ENCODE measurements at regions not wholly inside any gene's neighbourhood (a gene's known extent, or its start where the extent isn't known, plus 50 kb on each side); places are given as distances from the start of the nearest gene placed in this dataset.

GRCh38 chr11:119975561-119976152 is 162.3 kb downstream of the TRIM29 start (continued):
- TF ChIP-seq PRDM15 (CRISPR knock-in tag; IDR thresholded peaks at IDR 0.05) (no peak), ZNF622 (IDR thresholded peaks at IDR 0.05) (no peak), EGR1 (IDR thresholded peaks at IDR 0.05; ENCODE audit: borderline replicate concordance in 1 of 2, low read depth in 2 of 2, low read length in 2 of 2) (no peak), KLF5 (IDR thresholded peaks at IDR 0.05; ENCODE audit: partially characterized antibody) (no peak), HDAC2 (IDR thresholded peaks at IDR 0.05) (no peak), MTA2 (IDR thresholded peaks at IDR 0.05; ENCODE audit: low read depth) (no peak), PML (IDR thresholded peaks at IDR 0.05; ENCODE audit: low read length) (no peak), EP300 (IDR thresholded peaks at IDR 0.05; ENCODE audit: borderline replicate concordance in 1 of 2, control insufficient read depth in 1 of 2, low read depth in 2 of 2, low read length in 2 of 2) (no peak)

- in situ Hi-C loops (cut with MboI) (no loop called here), intact Hi-C loops (cut with micrococcal nuclease; ENCODE audit: unreplicated experiment) (no loop called here)
- H3K9me3 ChIP-seq (replicated peaks; ENCODE audit: control insufficient read depth, insufficient read depth, low read length) = no peaks in the 10 kb centered on the region
- CTCF ChIA-PET = no interaction called here
- no peak for TF ChIP-seq PML (IDR thresholded peaks at IDR 0.05; ENCODE audit: low read length)
- no peak for TF ChIP-seq ETV6 (conservative IDR thresholded peaks at IDR 0.05 in 1 of 2, IDR thresholded peaks at IDR 0.05 in 1 of 2; ENCODE audit: borderline replicate concordance in 1 of 2, low read depth in 1 of 2)
- no peak for TF ChIP-seq IKZF2 (IDR thresholded peaks at IDR 0.05)
- TF ChIP-seq LARP7 (IDR thresholded peaks at IDR 0.05) = no peak
- no peak for TF ChIP-seq HCFC1 (IDR thresholded peaks at IDR 0.05; ENCODE audit: low read length)
- TF ChIP-seq MEF2A (IDR thresholded peaks at IDR 0.05; ENCODE audit: insufficient read depth, low read depth, low read length) = no peak
- no peak for TF ChIP-seq KLF5 (IDR thresholded peaks at IDR 0.05; ENCODE audit: partially characterized antibody)
- no peak for TF ChIP-seq SREBF1 (IDR thresholded peaks at IDR 0.05; ENCODE audit: low read length)
- TF ChIP-seq RUNX3 (IDR thresholded peaks at IDR 0.05; ENCODE audit: low read length) = no peak
- no peak for TF ChIP-seq ATF2 (IDR thresholded peaks at IDR 0.05; ENCODE audit: low read length)
- no peak for TF ChIP-seq IRF4 (IDR thresholded peaks at IDR 0.05; ENCODE audit: low read depth, low read length)
- TF ChIP-seq NFYB (IDR thresholded peaks at IDR 0.05; ENCODE audit: insufficient read depth, low read depth, low read length) = no peak
- TF ChIP-seq MTA3 (IDR thresholded peaks at IDR 0.05; ENCODE audit: borderline replicate concordance, low read length) = no peak
- POLR2A ChIA-PET = no interaction called here
- H3K79me2 ChIP-seq (ENCODE audit: control insufficient read depth, insufficient read depth, low read length) = no peaks in the 10 kb centered on the region
- WGBS (ENCODE audit: insufficient coverage, insufficient replicate concordance, low lambda C conversion rate, missing lambda C conversion rate) = 12% methylated on average over 4 of the region's 4 CpGs
- no peak for FAIRE-seq
- SMC1A ChIA-PET (ENCODE audit: uncharacterized antibody, unreplicated experiment) = no interaction called here
- RAD21 ChIA-PET (ENCODE audit: unreplicated experiment) = no interaction called here
- H3K9ac ChIP-seq (ENCODE audit: control insufficient read depth, insufficient read depth, low read length) = no peak overlapping the region
- H3K36me3 ChIP-seq (ENCODE audit: control insufficient read depth in 2 of 2, insufficient read depth in 2 of 2, low read length in 1 of 2) = no peaks in the 10 kb centered on the region
- no peaks in the 10 kb centered on the region for H3K4me1 ChIP-seq (ENCODE audit: control insufficient read depth, insufficient read depth, low read length)
- H3K27me3 ChIP-seq (replicated peaks in 1 of 2; ENCODE audit: control insufficient read depth in 2 of 2, insufficient read depth in 2 of 2, low read length in 1 of 2) = peaks cover 5 to 9% of the 10 kb centered on the region in 2 experiments
- H3K4me3 ChIP-seq = no peak overlapping the region
- ATAC-seq = no peak
- H3K27ac ChIP-seq (ENCODE audit: control insufficient read depth, insufficient read depth) = no peak overlapping the region
- H3K4me2 ChIP-seq (ENCODE audit: control insufficient read depth, insufficient read depth) = no peak overlapping the region
- H2AFZ ChIP-seq (ENCODE audit: control insufficient read depth, low read depth, low read length) = no peak overlapping the region
- no peak for DNase-seq (ENCODE audit: low read depth, low spot score)
- H4K20me1 ChIP-seq (ENCODE audit: control insufficient read depth, insufficient read depth) = no peaks in the 10 kb centered on the region
- BruUV-seq (replicated peaks) = no TSS peak
Measured at GRCh38 chr11:119974467-119974866, 163.4 kb downstream of the TRIM29 start.
